H1 (cell line): ENCODE measurements at regions not wholly inside any gene's neighbourhood (a gene's known extent, or its start where the extent isn't known, plus 50 kb on each side); places are given as distances from the start of the nearest gene placed in this dataset.
A peak's percentile ranks its signal among the peaks of the same experiment; 100 is the strongest.

Source experiments
- CTCF ChIA-PET: fragments of 300-600 bp; sonication (Branson Sonifier 250); formaldehyde crosslinking; loops from one replicate; lab custom pipeline; 2021; ENCODE audit not compliant: partially characterized antibody; lab: Charles Lee
- POLR2A ChIA-PET: fragments of 300-600 bp; sonication (Branson Sonifier 250); formaldehyde crosslinking; loops from one replicate; lab custom pipeline; 2021; ENCODE audit warnings: inconsistent platforms; ENCODE audit not compliant: partially characterized antibody; lab: Charles Lee
- DNase-seq, 2 experiments: peaks; one replicate each; pipeline versions ENCODE4 v3.0.0 to v3.0.0-alpha.2; 2010 to 2022; ENCODE audit warnings: low spot score in 2 of 2, low read depth in 1 of 2, mixed read lengths in 1 of 2
- FAIRE-seq: peaks from 2 replicates; lab custom pipeline; 2011; peaks lifted over from hg19 to GRCh38; lab: Jason Lieb, UNC
- H2AFZ ChIP-seq: 2 replicates; pipeline ENCODE4 v1.8.1; 2012; ENCODE audit warnings: low read length, inconsistent platforms
- H2AK5ac ChIP-seq: 2 replicates; pipeline ENCODE4 v1.6.1; 2013; ENCODE audit warnings: low read depth, low read length
- H2BK120ac ChIP-seq: replicated peaks from 2 replicates; pipeline ENCODE3; 2013; ENCODE audit warnings: low read depth, low read length, inconsistent platforms
- H2BK12ac ChIP-seq: 2 replicates; pipeline ENCODE4 v1.6.1; 2013; ENCODE audit warnings: low read depth, low read length
- H2BK15ac ChIP-seq: 2 replicates; pipeline ENCODE4 v1.6.1; 2013; ENCODE audit warnings: low read length
- H2BK20ac ChIP-seq: 2 replicates; pipeline ENCODE4 v1.6.1; 2013; ENCODE audit warnings: low read length
- H2BK5ac ChIP-seq: 2 replicates; pipeline ENCODE4 v1.6.1; 2013; ENCODE audit warnings: low read depth, low read length
- H3K14ac ChIP-seq: 2 replicates; pipeline ENCODE4 v1.6.1; 2013; ENCODE audit warnings: inconsistent platforms; ENCODE audit not compliant: insufficient read length
- H3K18ac ChIP-seq: 2 replicates; pipeline ENCODE4 v1.6.1; 2013; ENCODE audit warnings: low read length; ENCODE audit errors: extremely low read depth
- H3K23ac ChIP-seq: 2 replicates; pipeline ENCODE4 v1.6.1; 2013; ENCODE audit warnings: inconsistent platforms; ENCODE audit not compliant: insufficient read length
- H3K23me2 ChIP-seq: 2 replicates; pipeline ENCODE4 v1.6.1; 2013; ENCODE audit warnings: low read depth, low read length
- H3K27ac ChIP-seq: 2 replicates; pipeline ENCODE4 v1.6.1; 2011; ENCODE audit warnings: low read depth, low read length, inconsistent platforms
- H3K27me3 ChIP-seq, 4 experiments: replicated peaks in 1 of 4; 1 replicate in 1 of 4; 2 replicates in 3 of 4; pipeline versions ENCODE4 v1.6.1 to v1.8.1; 2011 to 2013; ENCODE audit warnings: low read length in 3 of 4, mild to moderate bottlenecking in 3 of 4, inconsistent platforms in 2 of 4, mixed read lengths in 2 of 4, moderate library complexity in 1 of 4; ENCODE audit not compliant: control insufficient read depth in 3 of 4, insufficient read depth in 3 of 4; ENCODE audit errors: extremely low read depth in 1 of 4
- H3K36me3 ChIP-seq, 4 experiments: 2 replicates each; pipeline versions ENCODE4 v1.6.1 to v1.8.1; 2011 to 2013; ENCODE audit warnings: mild to moderate bottlenecking in 4 of 4, low read length in 3 of 4, moderate library complexity in 2 of 4, control low read depth in 1 of 4, inconsistent platforms in 1 of 4; ENCODE audit not compliant: insufficient read depth in 4 of 4, control insufficient read depth in 2 of 4
- H3K4ac ChIP-seq: replicated peaks from 2 replicates; pipeline ENCODE3; 2013; ENCODE audit warnings: low read length, low read depth, mixed read lengths, inconsistent platforms; ENCODE audit not compliant: insufficient read length
- H3K4me1 ChIP-seq, 4 experiments: replicated peaks in 1 of 4; 1 replicate in 1 of 4; 2 replicates in 3 of 4; pipeline versions ENCODE4 v1.6.1 to v1.8.1; 2011 to 2013; ENCODE audit warnings: low read length in 3 of 4, inconsistent platforms in 2 of 4, mixed read lengths in 1 of 4; ENCODE audit not compliant: insufficient read depth in 4 of 4, control insufficient read depth in 3 of 4
- H3K4me2 ChIP-seq, 2 experiments: 2 replicates each; pipeline versions ENCODE4 v1.6.1 to v1.8.1; 2011 to 2013; ENCODE audit warnings: low read depth in 2 of 2, low read length in 2 of 2, control low read depth in 1 of 2, inconsistent platforms in 1 of 2, mild to moderate bottlenecking in 1 of 2; ENCODE audit not compliant: insufficient read depth in 1 of 2
- H3K4me3 ChIP-seq, 4 experiments: fragments of 200-600, 300-600 bp in 1 of 4; sonication (generic), shearing (Covaris generic), sonication (Bioruptor Twin) in 1 of 4; 2 replicates each; pipeline versions ENCODE4 v1.5.1 to v1.8.1; 2011 to 2016; ENCODE audit warnings: low read length in 4 of 4, low read depth in 3 of 4, control low read depth in 2 of 4, inconsistent platforms in 2 of 4, mild to moderate bottlenecking in 2 of 4, mixed read lengths in 1 of 4, moderate library complexity in 1 of 4; ENCODE audit not compliant: insufficient read depth in 2 of 4; ENCODE audit errors: extremely low read depth in 1 of 4
- H3K56ac ChIP-seq: replicated peaks from 2 replicates; pipeline ENCODE3; 2013; ENCODE audit warnings: low read depth, mild to moderate bottlenecking, mixed read lengths, low read length, inconsistent platforms; ENCODE audit not compliant: insufficient read length
- H3K79me1 ChIP-seq: 2 replicates; pipeline ENCODE4 v1.6.1; 2013; ENCODE audit warnings: low read depth, low read length, control low read depth
- H3K79me2 ChIP-seq, 2 experiments: 2 replicates each; pipeline versions ENCODE4 v1.6.1 to v1.8.1; 2012 to 2013; ENCODE audit warnings: low read length in 2 of 2, mild to moderate bottlenecking in 2 of 2, inconsistent platforms in 1 of 2; ENCODE audit not compliant: insufficient read depth in 2 of 2, control insufficient read depth in 1 of 2
- H3K9ac ChIP-seq, 4 experiments: replicated peaks in 1 of 4; 1 replicate in 1 of 4; 2 replicates in 3 of 4; pipeline versions ENCODE4 v1.6.1 to v1.8.1; 2011 to 2013; ENCODE audit warnings: low read depth in 3 of 4, low read length in 3 of 4, control low read depth in 2 of 4, mild to moderate bottlenecking in 2 of 4, moderate library complexity in 2 of 4, inconsistent platforms in 1 of 4; ENCODE audit errors: extremely low read depth in 1 of 4
- H3K9me3 ChIP-seq, 2 experiments: 2 replicates each; pipeline versions ENCODE4 v1.6.1 to v1.8.1; 2012 to 2013; ENCODE audit warnings: mild to moderate bottlenecking in 2 of 2, moderate library complexity in 2 of 2, control low read depth in 1 of 2, inconsistent platforms in 1 of 2, low read depth in 1 of 2, low read length in 1 of 2, mixed read lengths in 1 of 2; ENCODE audit not compliant: insufficient read depth in 2 of 2
- H4K20me1 ChIP-seq, 2 experiments: replicated peaks in 1 of 2; 2 replicates each; pipeline versions ENCODE3 to v1.8.1; 2011 to 2013; ENCODE audit warnings: inconsistent platforms in 2 of 2, low read length in 2 of 2, mild to moderate bottlenecking in 1 of 2; ENCODE audit not compliant: insufficient read depth in 2 of 2, control insufficient read depth in 1 of 2
- H4K5ac ChIP-seq: 2 replicates; pipeline ENCODE4 v1.6.1; 2013; ENCODE audit warnings: low read length, low read depth, mixed read lengths, inconsistent platforms; ENCODE audit not compliant: insufficient read length
- H4K8ac ChIP-seq: 2 replicates; pipeline ENCODE4 v1.8.0; 2013; ENCODE audit warnings: mild to moderate bottlenecking, moderate library complexity, low read length, inconsistent platforms; ENCODE audit not compliant: insufficient read depth; ENCODE audit errors: extremely low read depth
- H4K91ac ChIP-seq: replicated peaks from 2 replicates; pipeline ENCODE3; 2013; ENCODE audit warnings: low read length, mixed read lengths, inconsistent platforms; ENCODE audit not compliant: insufficient read length
- BACH1 ChIP-seq: IDR thresholded peaks from 2 replicates; pipeline ENCODE4 v1.6.1; 2012; ENCODE audit warnings: low read length, improper control_type of control experiment
- CREB1 ChIP-seq: IDR thresholded peaks from 2 replicates; pipeline ENCODE4 v1.6.1; 2012; ENCODE audit warnings: inconsistent platforms
- HDAC6 ChIP-seq: IDR thresholded peaks from one replicate; pipeline ENCODE4 v1.7.1; 2012; ENCODE audit warnings: low read depth, mild to moderate bottlenecking, inconsistent platforms, low read length, moderate library complexity
- KDM4A ChIP-seq: IDR thresholded peaks from one replicate; pipeline ENCODE4 v1.7.1; 2012; ENCODE audit warnings: low read depth, mild to moderate bottlenecking, moderate library complexity, low read length, inconsistent platforms; ENCODE audit not compliant: severe bottlenecking
- NANOG ChIP-seq: IDR thresholded peaks from 2 replicates; pipeline ENCODE4 v1.6.1; 2011; ENCODE audit warnings: low read length, low read depth, mild to moderate bottlenecking, inconsistent platforms; ENCODE audit not compliant: insufficient read depth, poor library complexity, severe bottlenecking
- PHF8 ChIP-seq: fragments of 200-600 bp; sonication (generic); conservative IDR thresholded peaks from 2 replicates; pipeline ENCODE4 v1.7.1; 2012; ENCODE audit warnings: low read depth, mild to moderate bottlenecking, inconsistent platforms, low read length, moderate library complexity
- SIN3A ChIP-seq, 2 experiments: IDR thresholded peaks in 1 of 2; conservative IDR thresholded peaks in 1 of 2; 2 replicates each; pipeline ENCODE4 v1.6.1; 2011 to 2012; ENCODE audit warnings: low read length in 2 of 2, improper control_type of control experiment in 1 of 2, low read depth in 1 of 2, mild to moderate bottlenecking in 1 of 2
- SIX5 ChIP-seq: IDR thresholded peaks from 2 replicates; pipeline ENCODE4 v1.6.1; 2011; ENCODE audit warnings: mild to moderate bottlenecking, low read depth, low read length
- SRF ChIP-seq: IDR thresholded peaks from 2 replicates; pipeline ENCODE4 v1.6.1; 2011; ENCODE audit warnings: mild to moderate bottlenecking, low read depth, low read length, moderate library complexity
- WGBS, 2 experiments: shearing (Covaris generic) in 1 of 2; methylation state at CpG; one replicate each; pipeline versions ENCODE4 v1.1.6 to v1.1.7; 2013 to 2015; ENCODE audit warnings: low lambda C conversion rate in 2 of 2, mixed read lengths in 2 of 2, inconsistent platforms in 1 of 2, low coverage in 1 of 2, missing lambda C conversion rate in 1 of 2; ENCODE audit not compliant: insufficient replicate concordance in 2 of 2, insufficient coverage in 1 of 2, insufficient read length in 1 of 2; ENCODE audit errors: extremely low coverage in 1 of 2, missing lambda C conversion rate in 1 of 2; 5-methylcytosine and 5-hydroxymethylcytosine counted together

DNA sequence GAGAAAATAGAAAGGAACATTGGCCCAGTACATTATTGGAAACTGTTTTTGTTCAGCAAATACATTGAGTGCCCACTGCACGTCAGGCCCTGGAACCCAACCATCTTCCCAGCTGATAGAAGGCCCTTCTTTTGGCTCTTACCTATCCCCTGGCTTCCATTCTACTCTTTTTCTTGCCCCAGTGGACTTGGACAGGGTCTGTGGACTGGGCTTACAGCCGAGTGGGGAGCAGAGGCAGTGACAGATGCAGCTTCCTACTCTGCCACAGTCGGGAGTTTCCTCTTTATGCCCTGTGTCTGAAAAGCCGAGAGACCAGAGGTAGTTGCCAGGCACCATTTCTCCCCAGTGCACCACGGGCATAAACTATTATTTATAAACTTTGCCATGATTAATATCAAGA is 70.4 kb downstream of the ARHGAP35 start:
- Histone ChIP-seq H2BK12ac (no peak overlapping the region), H4K20me1 (peaks cover 10 to 11% of the 10 kb centered on the region in 2 experiments), H3K4ac (no peak overlapping the region), H3K23ac (no peak overlapping the region), H3K4me1 (peaks cover 0 to 3% (median 1%) of the 10 kb centered on the region in 4 experiments; a peak in 3 of 7 replicates), H3K56ac (no peak overlapping the region), H2BK120ac (no peak overlapping the region), H3K4me2 (no peak overlapping the region), H4K91ac (no peak overlapping the region), H4K8ac (0 out of 2 replicates have a peak overlapping the region, but pooled peaks have one; percentile 11), H3K79me1 (peaks cover 10% of the 10 kb centered on the region), H4K5ac (no peak overlapping the region), H3K9ac (no peak overlapping the region), H3K23me2 (no peaks in the 10 kb centered on the region), H3K4me3 (no peak overlapping the region), H2BK5ac (no peak overlapping the region), H3K27me3 (no peaks in the 10 kb centered on the region), H3K27ac (no peak overlapping the region), H3K79me2 (peaks cover 0 to 82% of the 10 kb centered on the region in 2 experiments; a peak in 3 of 4 replicates), H3K14ac (no peak overlapping the region), H3K36me3 (no peaks in the 10 kb centered on the region), H2BK20ac (no peak overlapping the region), H3K9me3 (no peaks in the 10 kb centered on the region), H3K18ac (no peak overlapping the region), H2BK15ac (no peak overlapping the region), H2AK5ac (no peak overlapping the region), H2AFZ (no peak overlapping the region)
- WGBS, 2 experiments = 89% methylated on average over 5 of the region's 5 CpGs; no CpG with 5 or more reads in 1 of the 2 experiments
- TF ChIP-seq HDAC6 (no peak), KDM4A (no peak), SRF (no peak), BACH1 (no peak), SIN3A (conservative IDR thresholded peaks at IDR 0.05 in 1 of 2, IDR thresholded peaks at IDR 0.05 in 1 of 2; ENCODE audit: low read depth in 1 of 2, low read length in 2 of 2) (no peak), CREB1 (no peak), SIX5 (no peak), PHF8 (no peak), NANOG (no peak)
- no peak for DNase-seq
- FAIRE-seq = no peak
- POLR2A ChIA-PET = interaction anchor here (0.7 kb wide), 1 partner anchor 39 kb away, joined by 3 read pairs; no protein-coding TSS in a partner anchor
- CTCF ChIA-PET = interaction anchor here (0.5 to 6.0 kb wide), 6 partner anchors 11 to 486 kb away, joined by 3 to 47 read pairs (median 3); no protein-coding TSS in a partner anchor
